GM12878 (cell line): ENCODE measurements at regions not wholly inside any gene's neighbourhood (a gene's known extent, or its start where the extent isn't known, plus 50 kb on each side); places are given as distances from the start of the nearest gene placed in this dataset.

Source experiments
- ATAC-seq: fragments of 200-7000 bp; cut with Tn5 transposase; 3 replicates; pipeline ENCODE4 v1.9.1; 2020; ENCODE audit warnings: mild to moderate bottlenecking, moderate library complexity
- BruUV-seq: library from RNA; stranded (reverse); fragments of 400-500 nt; replicated peaks from 2 replicates; lab custom pipeline; 2021; lab: Mats Ljungman, UMichigan
- CTCF ChIA-PET: fragments of 300-600 bp; sonication (Branson Sonifier 250); formaldehyde crosslinking; extraction: SDS; loops from one replicate; lab custom pipeline; 2021; ENCODE audit warnings: inconsistent platforms; lab: Yijun Ruan, JAX
- POLR2A ChIA-PET: fragments of 350-600 bp; formaldehyde crosslinking; extraction: SDS; loops from one replicate; lab custom pipeline; 2021; ENCODE audit warnings: inconsistent platforms; lab: Charles Lee
- RAD21 ChIA-PET: fragments of 300-600 bp; sonication (Branson Sonifier 250); formaldehyde crosslinking; loops from one replicate; lab custom pipeline; 2023; ENCODE audit warnings: antibody characterized with exemption; ENCODE audit not compliant: unreplicated experiment; lab: Charles Lee
- SMC1A ChIA-PET: fragments of 300-600 bp; sonication (Branson Sonifier 250); formaldehyde crosslinking; loops from one replicate; lab custom pipeline; 2023; ENCODE audit not compliant: unreplicated experiment, uncharacterized antibody; lab: Charles Lee
- DNase-seq: peaks from one replicate; pipeline ENCODE4 v3.0.0-alpha.2; 2011; ENCODE audit warnings: low read depth, low spot score
- FAIRE-seq: peaks from 3 replicates; lab custom pipeline; 2011; peaks lifted over from hg19 to GRCh38; lab: Jason Lieb, UNC
- H2AFZ ChIP-seq: 2 replicates; pipeline ENCODE4 v1.6.0; 2011; ENCODE audit warnings: low read depth, low read length, control low read depth; ENCODE audit not compliant: control insufficient read depth
- H3K27ac ChIP-seq: 2 replicates; pipeline ENCODE4 v1.5.1; 2011; ENCODE audit warnings: control low read depth; ENCODE audit not compliant: control insufficient read depth, insufficient read depth
- H3K27me3 ChIP-seq, 2 experiments: replicated peaks in 1 of 2; 2 replicates each; pipeline versions ENCODE4 v1.6.0 to v1.6.1; 2011; ENCODE audit warnings: low read length in 1 of 2; ENCODE audit not compliant: control insufficient read depth in 2 of 2, insufficient read depth in 2 of 2
- H3K36me3 ChIP-seq, 2 experiments: 2 replicates each; pipeline ENCODE4 v1.5.1; 2011; ENCODE audit warnings: low read length in 1 of 2; ENCODE audit not compliant: control insufficient read depth in 2 of 2, insufficient read depth in 2 of 2
- H3K4me1 ChIP-seq: 2 replicates; pipeline ENCODE4 v1.6.1; 2011; ENCODE audit warnings: mild to moderate bottlenecking, low read length, moderate library complexity, mixed read lengths; ENCODE audit not compliant: control insufficient read depth, insufficient read depth
- H3K4me2 ChIP-seq: 2 replicates; pipeline ENCODE4 v1.6.0; 2011; ENCODE audit warnings: control low read depth; ENCODE audit not compliant: control insufficient read depth, insufficient read depth
- H3K4me3 ChIP-seq: fragments of 200-600 bp; sonication (generic); 2 replicates; pipeline ENCODE4 v1.5.1; 2016
- H3K79me2 ChIP-seq: 2 replicates; pipeline ENCODE4 v1.6.0; 2011; ENCODE audit warnings: low read length; ENCODE audit not compliant: control insufficient read depth, insufficient read depth
- H3K9ac ChIP-seq: 2 replicates; pipeline ENCODE4 v1.8.0; 2011; ENCODE audit warnings: low read length, control low read depth, mixed read lengths; ENCODE audit not compliant: control insufficient read depth, insufficient read depth
- H3K9me3 ChIP-seq: replicated peaks from 3 replicates; pipeline ENCODE4 v1.5.1; 2011; ENCODE audit warnings: mild to moderate bottlenecking, low read length; ENCODE audit not compliant: control insufficient read depth, insufficient read depth
- H4K20me1 ChIP-seq: 2 replicates; pipeline ENCODE4 v1.6.0; 2011; ENCODE audit not compliant: control insufficient read depth, insufficient read depth
- BACH1 ChIP-seq: fragments of 450-650 bp; IDR thresholded peaks from 2 replicates; pipeline ENCODE4 v1.6.1; 2017; ENCODE audit warnings: mild to moderate bottlenecking, borderline replicate concordance
- CBFB ChIP-seq: IDR thresholded peaks from 2 replicates; pipeline ENCODE4 v1.6.1; 2016; ENCODE audit warnings: antibody characterized with exemption, low read depth
- CREB1 ChIP-seq: IDR thresholded peaks from 2 replicates; pipeline ENCODE4 v1.6.1; 2012; ENCODE audit warnings: low read depth, mild to moderate bottlenecking, inconsistent platforms
- CREM ChIP-seq: IDR thresholded peaks from 2 replicates; pipeline ENCODE4 v1.6.1; 2014; ENCODE audit warnings: antibody characterized with exemption, low read depth
- EZH2 ChIP-seq: IDR thresholded peaks from 2 replicates; pipeline ENCODE4 v1.6.1; 2012; ENCODE audit warnings: low read depth, mild to moderate bottlenecking, control low read depth, inconsistent platforms, low read length, borderline replicate concordance; ENCODE audit not compliant: control insufficient read depth
- JUND ChIP-seq: IDR thresholded peaks from 2 replicates; pipeline ENCODE4 v1.6.1; 2012; ENCODE audit warnings: low read depth, mild to moderate bottlenecking, low read length, improper control_type of control experiment, moderate library complexity
- NR2C2 ChIP-seq: IDR thresholded peaks from 2 replicates; pipeline ENCODE4 v1.6.1; 2011; ENCODE audit warnings: borderline replicate concordance, low read depth; ENCODE audit not compliant: control insufficient read depth, insufficient read length
- POU2F2 ChIP-seq: IDR thresholded peaks from 3 replicates; pipeline ENCODE4 v1.6.1; 2011; ENCODE audit warnings: low read depth, mild to moderate bottlenecking, low read length, borderline replicate concordance
- SKIL ChIP-seq: fragments of 450-650 bp; IDR thresholded peaks from 2 replicates; pipeline ENCODE4 v1.6.1; 2017; ENCODE audit warnings: mild to moderate bottlenecking, low read depth, inconsistent platforms; ENCODE audit not compliant: poor library complexity, severe bottlenecking
- SPI1 ChIP-seq: IDR thresholded peaks from 2 replicates; pipeline ENCODE4 v1.6.1; 2011; ENCODE audit warnings: low read depth, mild to moderate bottlenecking, low read length, moderate library complexity, borderline replicate concordance; ENCODE audit not compliant: insufficient read depth
- USF2 ChIP-seq: IDR thresholded peaks from 2 replicates; pipeline ENCODE4 v1.6.1; 2011; ENCODE audit warnings: low read depth, low read length, improper control_type of control experiment, borderline replicate concordance
- ZBTB4 ChIP-seq: fragments of 450-650 bp; formaldehyde crosslinking; IDR thresholded peaks from 2 replicates; pipeline ENCODE4 v1.4.0; 2022; ENCODE audit warnings: mild to moderate bottlenecking, moderate library complexity
- ZZZ3 ChIP-seq: IDR thresholded peaks from 2 replicates; pipeline ENCODE4 v1.6.1; 2011; ENCODE audit warnings: low read depth; ENCODE audit not compliant: control insufficient read depth, insufficient read length
- WGBS: methylation state at CpG from one replicate; pipeline ENCODE4 v1.1.6; 2016; ENCODE audit warnings: low lambda C conversion rate; ENCODE audit not compliant: insufficient replicate concordance, insufficient coverage; ENCODE audit errors: missing lambda C conversion rate; 5-methylcytosine and 5-hydroxymethylcytosine counted together
- in situ Hi-C: fragments of 300-500 bp; cut with MboI; formaldehyde crosslinking; loops from 9 replicates; pipeline ENCODE4 v1.14.3; 2018; ENCODE audit warnings: mixed read lengths
- intact Hi-C: fragments of 100-400 bp; cut with micrococcal nuclease; formaldehyde crosslinking; loops from one replicate; pipeline ENCODE4 v1.14.2; 2022; ENCODE audit not compliant: unreplicated experiment

GRCh38 chr12:70032076-70032475 is 207.0 kb downstream of the MYRFL start:
- RAD21 ChIA-PET: no interaction called here
- Histone ChIP-seq H3K4me3 (no peak overlapping the region), H3K9me3 (no peaks in the 10 kb centered on the region), H3K4me1 (no peaks in the 10 kb centered on the region), H3K27me3 (no peaks in the 10 kb centered on the region), H3K36me3 (no peaks in the 10 kb centered on the region), H2AFZ (no peak overlapping the region), H4K20me1 (no peaks in the 10 kb centered on the region), H3K9ac (no peak overlapping the region), H3K27ac (no peak overlapping the region), H3K4me2 (no peak overlapping the region), H3K79me2 (no peaks in the 10 kb centered on the region)
- POLR2A ChIA-PET: no interaction called here
- FAIRE-seq (no peak), DNase-seq (no peak), ATAC-seq (no peak)
- intact Hi-C loops (no loop called here), in situ Hi-C loops (no loop called here)
- no peak for TF ChIP-seq CREM
- TF ChIP-seq SPI1: peak; percentile 59; the same call in 1 of the 2 replicates
- TF ChIP-seq ZBTB4: no peak
- SMC1A ChIA-PET: interaction anchor here (0.6 kb wide), 1 partner anchor 662 kb away, joined by 3 read pairs; no protein-coding TSS in a partner anchor
- BruUV-seq: no TSS peak
- CTCF ChIA-PET: no interaction called here

GRCh38 chr12:70033310-70033709 is 208.3 kb downstream of the MYRFL start:
- RAD21 ChIA-PET: no interaction called here
- TF ChIP-seq JUND: no peak
- no peak for TF ChIP-seq USF2
- no peak for TF ChIP-seq SKIL
- no peak for TF ChIP-seq CBFB
- no peak for TF ChIP-seq NR2C2
- no peak for TF ChIP-seq BACH1
- TF ChIP-seq CREB1: no peak
- TF ChIP-seq ZZZ3: no peak
- no peak for TF ChIP-seq EZH2
- TF ChIP-seq POU2F2: no peak

More at GRCh38 chr12:70033310-70033709, 208.3 kb downstream of the MYRFL start:
- Histone ChIP-seq H3K4me3 (no peak overlapping the region), H4K20me1 (no peaks in the 10 kb centered on the region), H3K27ac (no peak overlapping the region), H3K9me3 (no peaks in the 10 kb centered on the region), H3K4me2 (no peak overlapping the region), H3K27me3 (no peaks in the 10 kb centered on the region), H3K9ac (no peak overlapping the region), H3K79me2 (no peaks in the 10 kb centered on the region), H3K4me1 (no peaks in the 10 kb centered on the region), H2AFZ (no peak overlapping the region), H3K36me3 (no peaks in the 10 kb centered on the region)
- ChIA-PET CTCF (no interaction called here), SMC1A (no interaction called here), POLR2A (no interaction called here)
- FAIRE-seq (no peak), ATAC-seq (no peak), DNase-seq (no peak)
- in situ Hi-C loops (no loop called here), intact Hi-C loops (no loop called here)
- WGBS: 42% methylated on average over 3 of the region's 3 CpGs
- no TSS peak for BruUV-seq
